DMS153 treated with DMSO at 0.1 percent for 48 hours (cell line): ENCODE measurements at regions not wholly inside any gene's neighbourhood (a gene's known extent, or its start where the extent isn't known, plus 50 kb on each side); places are given as distances from the start of the nearest gene placed in this dataset.

ENCODE experiments used
- DNase-seq: peaks from one replicate; lab custom pipeline; 2025; ENCODE audit not compliant: unreplicated experiment; lab: John Stamatoyannopoulos, UW

DNA sequence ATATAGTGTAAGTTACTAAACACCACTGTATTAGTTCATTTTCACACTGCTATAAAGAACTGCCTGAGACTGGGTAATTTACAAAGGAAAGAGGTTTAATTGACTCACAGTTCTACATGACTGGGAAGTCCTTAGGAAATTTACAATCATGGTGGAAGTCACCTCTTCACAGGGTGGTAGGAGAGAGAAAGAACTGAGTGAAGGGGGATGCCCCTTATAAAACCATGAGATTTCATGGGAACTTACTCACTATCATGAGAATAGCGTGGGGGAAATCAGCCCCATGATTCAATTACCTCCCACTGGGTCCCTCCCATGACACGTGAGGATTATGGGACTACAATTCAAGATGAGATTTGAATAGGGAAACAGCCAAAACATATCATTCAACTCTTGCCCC, 618.0 kb downstream of the NYAP2 start:
- DNase-seq: no peak

DNA sequence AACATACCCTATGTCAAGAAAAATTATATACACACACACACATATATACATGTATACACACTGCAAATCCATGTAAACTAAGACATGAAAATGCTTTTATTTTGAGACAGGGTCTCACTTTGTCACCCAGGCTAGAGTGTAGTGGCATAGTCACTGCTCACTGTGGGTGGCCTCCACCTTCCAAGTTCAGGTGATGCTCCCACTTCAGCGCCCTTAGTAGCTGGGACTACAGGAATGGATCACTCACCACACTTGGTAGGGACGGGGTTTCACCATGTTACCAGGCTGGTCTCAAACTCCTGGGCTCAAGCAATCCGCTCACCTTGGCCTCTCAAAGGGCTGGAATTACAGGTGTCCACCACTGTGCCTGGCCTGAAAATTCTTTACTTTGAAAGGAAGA, 617.6 kb downstream of the NYAP2 start:
- no peak for DNase-seq

DNA sequence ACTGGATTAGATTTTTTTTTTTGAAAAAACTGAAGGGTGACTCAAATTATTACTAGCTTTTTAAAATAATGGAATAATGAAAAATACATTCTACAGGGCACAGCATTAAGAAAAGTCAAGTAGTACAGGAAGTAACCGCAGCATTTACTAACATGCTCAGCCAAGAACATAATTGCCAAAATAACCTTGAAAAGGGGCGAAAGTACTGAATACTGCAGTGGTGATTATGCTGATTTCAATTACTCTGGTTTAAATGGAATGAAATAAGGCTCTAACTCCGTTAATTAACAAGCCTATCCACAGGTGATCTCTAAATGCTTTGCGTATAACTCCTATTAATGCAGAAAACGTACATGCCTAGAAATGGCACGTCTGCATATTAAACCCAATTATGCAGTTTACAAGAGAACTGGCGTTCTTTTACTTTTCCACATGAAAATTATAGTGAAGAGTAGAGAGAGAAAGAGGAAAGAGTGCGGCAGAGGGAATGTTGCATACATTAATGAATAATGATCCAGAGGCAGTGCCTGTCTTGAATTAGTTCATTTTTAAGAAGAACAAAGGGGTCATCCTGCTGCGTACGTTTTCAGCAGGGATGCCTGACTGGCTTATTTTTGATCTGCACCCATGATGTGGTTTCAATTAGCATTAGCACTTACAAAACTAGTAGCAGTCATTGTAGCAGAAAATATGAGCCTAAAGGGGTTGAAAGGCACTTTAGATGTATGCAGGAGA, 612.4 kb downstream of the NYAP2 start:
- no peak for DNase-seq

DNA sequence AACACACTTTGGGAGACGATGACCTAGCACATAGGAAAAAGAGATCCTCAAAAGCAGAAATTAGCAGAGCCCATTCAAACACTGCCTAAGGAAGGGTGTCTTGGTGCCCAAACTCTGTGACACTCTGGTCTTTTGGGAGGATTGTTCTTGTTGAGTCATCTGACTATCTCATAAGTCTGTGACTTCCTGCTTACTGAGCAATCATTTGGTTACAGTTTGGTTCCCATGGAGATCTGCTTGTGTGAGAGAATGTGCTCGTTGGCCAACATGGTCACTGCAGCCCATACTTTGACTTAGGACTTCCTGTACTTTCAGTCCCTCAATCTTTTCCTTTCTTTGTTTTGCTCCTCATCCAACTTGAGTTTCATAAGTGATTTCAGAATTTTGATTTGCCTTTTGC, 602.9 kb downstream of the NYAP2 start:
- no peak for DNase-seq

DNA sequence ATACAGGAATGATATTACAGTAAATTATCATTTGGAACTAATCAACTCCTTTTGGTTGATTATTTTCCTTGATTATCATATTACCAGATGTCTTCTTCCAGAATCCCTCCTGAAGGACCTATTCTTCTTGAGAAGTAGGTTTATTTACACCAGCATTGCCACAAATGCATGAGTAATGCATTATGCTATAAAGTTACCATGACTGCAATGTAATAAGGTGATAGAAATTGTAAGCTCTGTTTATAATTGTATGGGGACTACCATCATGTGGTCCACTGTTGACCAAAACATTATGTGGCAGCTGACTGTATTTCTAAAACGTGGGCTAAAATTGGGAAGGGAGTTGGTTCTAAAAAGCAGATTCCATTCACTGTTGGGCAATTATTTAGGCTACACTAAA, 602.2 kb downstream of the NYAP2 start:
- no peak for DNase-seq

DNA sequence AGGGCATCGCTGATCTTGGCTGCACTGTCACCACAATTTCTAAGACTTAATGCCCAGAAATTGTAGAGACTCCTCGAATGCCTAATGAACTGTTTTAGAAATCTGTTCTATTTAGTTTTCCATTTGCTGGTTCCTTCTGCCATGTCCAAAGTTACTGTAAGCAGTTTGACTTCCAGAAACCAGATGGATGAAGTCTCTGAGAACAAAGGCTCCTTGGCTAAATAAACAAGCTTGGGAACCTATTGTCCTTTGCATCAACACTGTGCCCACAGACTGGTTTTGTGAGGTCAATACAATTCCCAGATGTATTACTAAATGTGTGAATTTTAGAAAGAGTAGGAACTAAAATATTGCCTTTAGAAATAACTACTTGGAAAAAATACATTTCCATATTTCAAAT, 600.2 kb downstream of the NYAP2 start:
- DNase-seq: no peak

DNA sequence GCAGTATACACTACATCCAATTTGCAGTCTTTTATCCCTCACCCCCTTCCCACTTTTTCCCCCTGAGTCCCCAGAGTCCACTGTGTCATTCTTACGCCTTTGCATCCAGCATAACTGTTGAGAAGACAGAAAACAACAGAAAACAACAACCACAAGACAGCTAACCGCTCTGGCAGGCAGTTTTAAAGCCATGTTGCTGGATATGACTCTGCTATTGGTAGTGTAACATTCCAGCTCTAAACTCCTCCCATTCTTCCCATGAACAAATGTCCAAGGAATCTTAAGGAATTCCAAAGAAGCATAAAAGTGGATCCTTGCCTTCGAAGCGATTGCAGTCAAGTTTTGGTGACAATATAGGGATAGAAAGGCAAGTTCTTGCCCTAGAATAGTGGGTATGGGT, 599.1 kb downstream of the NYAP2 start:
- no peak for DNase-seq

DNA sequence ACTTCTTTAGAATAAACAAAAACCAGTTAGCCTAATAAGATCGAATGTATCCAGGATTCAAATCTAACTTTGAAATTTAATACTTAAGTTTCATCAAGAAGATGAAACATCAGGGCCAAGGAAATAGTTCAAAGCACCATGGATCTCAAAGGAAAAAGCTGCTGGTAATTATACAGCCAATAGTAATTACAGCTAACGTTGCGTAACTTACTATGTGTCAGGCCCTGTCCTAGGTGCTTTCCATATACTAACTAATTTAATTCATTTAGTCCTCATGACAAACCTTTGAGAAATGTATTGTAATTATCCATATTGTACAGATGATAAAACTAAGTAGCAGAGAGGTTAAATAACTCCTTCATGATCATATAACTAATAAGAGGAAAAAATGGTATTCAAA, 598.6 kb downstream of the NYAP2 start:
- DNase-seq: no peak

DNA sequence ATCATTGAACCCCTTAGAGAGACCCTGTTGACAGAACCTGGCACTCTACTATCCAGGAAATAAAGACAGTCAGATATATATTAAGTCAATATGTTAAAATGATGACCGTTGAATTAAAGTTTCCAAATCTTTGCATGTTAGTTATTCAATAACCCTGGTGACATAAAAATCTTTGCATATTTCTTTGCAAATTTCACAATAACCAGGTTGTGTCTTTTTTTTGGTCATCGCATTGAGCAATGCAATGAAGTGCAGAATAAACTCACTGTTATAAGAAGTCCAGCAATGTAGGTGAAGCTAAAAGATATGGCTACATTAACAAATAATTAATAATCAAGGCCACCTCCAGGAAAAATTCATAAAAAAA, 596.9 kb downstream of the NYAP2 start:
- no peak for DNase-seq

DNA sequence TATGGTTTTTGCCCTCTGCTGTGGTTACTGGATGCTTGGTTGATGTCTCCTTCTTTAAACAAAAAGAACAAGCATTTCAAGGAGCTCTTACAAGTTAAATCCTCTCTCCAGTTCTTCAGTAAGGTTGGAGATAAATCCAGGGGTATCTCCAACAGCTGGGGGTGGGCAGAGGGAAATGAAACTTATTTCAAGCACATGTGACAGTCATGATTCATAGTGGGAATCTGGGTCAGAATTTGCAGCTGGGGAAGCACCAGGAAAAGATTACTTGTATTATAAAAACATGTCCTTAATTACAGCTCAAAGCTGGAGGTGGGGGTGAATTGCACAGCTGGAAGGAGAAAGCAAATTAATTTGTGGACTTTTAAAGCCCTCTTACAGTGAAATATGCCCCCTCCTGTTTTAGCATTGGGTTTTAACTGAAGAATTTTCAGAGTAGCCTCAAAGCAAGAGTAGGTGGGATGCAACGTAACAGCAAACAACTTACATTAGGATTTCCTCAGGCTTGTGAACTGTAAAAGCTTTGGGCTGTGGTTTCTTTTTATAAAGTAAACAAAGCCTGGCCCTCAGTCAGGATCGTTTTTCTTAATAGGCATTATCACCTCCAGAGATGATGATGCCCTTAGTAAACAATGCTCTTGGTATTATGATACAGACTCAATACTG, 596.4 kb downstream of the NYAP2 start:
- no peak for DNase-seq

DNA sequence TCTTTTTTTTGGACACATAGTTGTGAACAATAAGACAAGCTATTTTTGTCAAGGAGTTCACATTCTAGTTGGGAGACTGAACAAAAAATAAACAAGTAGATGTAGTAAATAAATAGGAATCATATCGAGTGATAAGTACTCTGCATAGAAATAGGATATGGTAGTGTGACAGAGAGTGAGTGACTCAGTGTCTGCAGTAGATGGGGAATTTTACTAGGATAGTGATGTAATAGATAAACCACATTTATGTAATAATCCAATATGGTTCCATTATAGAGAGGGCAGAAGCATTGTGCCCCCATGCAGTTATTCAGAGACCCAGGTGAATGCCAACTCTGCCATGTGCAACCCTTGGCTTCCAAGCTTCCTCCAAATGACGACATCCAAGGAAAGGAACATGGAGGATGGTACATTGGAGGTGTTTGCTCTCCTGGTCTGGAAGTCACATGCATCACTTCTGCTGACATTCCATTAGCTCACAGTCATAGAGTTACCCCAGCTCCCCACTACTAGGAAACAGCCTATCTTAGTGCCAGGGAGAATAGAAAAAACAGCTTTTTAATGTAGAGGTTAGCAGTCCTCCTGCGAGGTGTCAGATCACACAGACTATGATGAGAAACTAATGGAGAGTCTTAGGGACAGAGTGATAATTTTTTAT, 595.4 kb downstream of the NYAP2 start:
- no peak for DNase-seq

DNA sequence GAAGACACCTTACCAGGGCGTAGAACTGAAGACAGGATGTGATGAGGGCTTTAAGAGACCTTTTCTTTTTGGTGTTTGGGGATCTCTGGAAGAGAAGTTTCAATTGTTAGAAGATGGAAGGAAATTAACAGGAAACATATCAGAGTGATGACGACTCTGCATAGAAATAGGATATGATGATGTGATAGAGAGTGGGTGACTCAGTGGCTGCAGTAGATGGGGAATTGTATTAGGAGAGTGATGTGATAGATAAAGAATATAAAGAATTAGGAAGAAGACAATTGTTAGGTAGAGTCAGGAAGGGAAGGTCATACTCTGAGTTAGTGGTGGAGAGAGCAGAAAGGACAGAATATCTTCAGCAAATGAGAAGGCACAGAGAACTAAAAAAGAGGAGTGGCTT, 593.9 kb downstream of the NYAP2 start:
- DNase-seq: no peak

DNA sequence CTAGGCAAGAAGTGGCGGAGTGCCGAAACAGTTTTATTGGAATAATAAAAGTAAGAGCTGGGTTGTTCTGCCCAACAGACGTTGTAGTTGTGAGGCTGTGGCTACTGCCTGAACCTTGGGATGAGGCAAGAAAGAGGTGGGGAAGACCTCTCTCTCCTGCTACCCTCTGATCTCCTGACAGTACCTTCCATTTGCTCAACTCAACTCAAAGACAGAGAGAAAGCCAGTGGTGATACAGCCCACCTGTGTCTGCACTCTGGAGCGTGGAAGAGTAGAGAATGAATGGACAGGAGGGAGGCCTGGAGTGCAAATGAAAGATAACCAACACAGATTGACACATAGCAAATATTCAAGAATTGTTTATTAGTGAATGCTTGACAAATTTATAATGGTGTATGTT, 590.3 kb downstream of the NYAP2 start:
- no peak for DNase-seq

DNA sequence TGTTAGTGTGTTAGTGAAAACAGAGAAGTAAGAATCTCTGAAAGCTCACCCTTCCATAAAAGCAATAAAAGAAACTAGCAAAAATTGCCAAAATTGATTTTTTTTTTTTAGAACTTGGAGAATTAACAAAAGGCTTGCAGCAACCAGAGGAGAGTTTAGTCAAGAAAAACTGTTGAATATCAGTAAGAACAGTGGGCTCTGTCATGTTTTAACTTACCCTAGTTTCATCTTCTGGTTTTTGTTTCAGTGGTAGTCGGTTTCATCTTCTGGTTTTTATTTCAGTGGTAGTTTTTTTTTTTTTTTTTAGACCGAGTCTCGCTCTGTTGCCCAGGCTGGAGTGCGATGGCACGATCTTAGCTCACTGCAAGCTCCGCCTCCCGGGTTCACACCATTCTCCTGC, 580.9 kb downstream of the NYAP2 start:
- no peak for DNase-seq

DNA sequence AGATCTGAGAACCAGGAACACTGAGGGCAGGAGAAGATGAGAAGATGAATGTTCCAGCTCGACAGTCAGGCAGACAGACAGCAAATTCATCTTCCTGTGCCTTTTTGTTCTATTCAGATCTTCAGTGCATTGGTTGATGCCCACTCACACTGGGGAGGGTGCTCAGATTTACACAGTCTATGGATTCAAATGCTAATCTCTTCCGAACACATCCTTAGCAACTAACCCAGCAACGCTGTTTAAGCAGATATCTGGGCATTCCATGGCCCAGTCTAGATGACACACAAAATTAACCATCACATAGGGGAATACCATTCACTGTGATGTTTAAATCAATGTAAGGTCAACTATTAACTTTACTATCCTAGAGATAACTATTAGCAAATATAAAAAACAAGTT, 571.9 kb downstream of the NYAP2 start:
- DNase-seq: no peak

DNA sequence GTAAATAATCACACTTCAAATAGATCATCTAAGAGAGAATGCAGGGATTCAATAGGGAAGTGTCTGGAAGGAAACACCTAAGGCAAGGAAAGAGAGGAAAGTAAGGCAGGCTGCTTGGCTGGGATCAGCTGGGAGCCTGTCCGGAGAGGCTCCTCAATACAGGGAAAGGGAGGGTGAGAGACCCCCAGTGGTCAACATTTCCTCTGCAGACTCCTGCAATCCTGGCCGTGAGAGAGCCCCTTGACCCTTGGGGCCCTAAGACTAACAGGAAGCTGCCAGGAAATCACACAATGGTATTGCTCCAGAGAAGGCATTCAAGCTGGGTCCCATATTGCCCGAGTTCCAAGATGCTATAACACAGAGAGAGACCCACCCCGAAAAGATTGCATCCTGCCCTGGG, 549.4 kb downstream of the NYAP2 start:
- no peak for DNase-seq

DNA sequence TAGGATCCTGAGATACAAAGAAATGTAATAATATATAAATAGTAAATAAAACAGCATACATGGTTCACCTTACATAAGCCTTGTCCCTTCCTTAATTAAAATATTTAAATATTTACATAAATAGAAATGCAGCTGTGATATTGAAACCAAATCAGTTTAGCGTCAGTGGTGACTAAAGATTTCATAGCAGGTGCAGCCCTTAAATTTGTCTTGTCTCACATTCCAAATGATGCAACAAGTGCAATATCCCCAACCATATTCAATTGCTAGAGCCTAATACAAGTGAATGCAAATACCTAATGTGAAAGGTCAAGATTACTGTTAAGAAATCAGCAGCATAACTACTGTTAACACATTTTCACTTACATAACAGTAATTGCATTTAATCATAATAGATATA, 539.5 kb downstream of the NYAP2 start:
- no peak for DNase-seq

DNA sequence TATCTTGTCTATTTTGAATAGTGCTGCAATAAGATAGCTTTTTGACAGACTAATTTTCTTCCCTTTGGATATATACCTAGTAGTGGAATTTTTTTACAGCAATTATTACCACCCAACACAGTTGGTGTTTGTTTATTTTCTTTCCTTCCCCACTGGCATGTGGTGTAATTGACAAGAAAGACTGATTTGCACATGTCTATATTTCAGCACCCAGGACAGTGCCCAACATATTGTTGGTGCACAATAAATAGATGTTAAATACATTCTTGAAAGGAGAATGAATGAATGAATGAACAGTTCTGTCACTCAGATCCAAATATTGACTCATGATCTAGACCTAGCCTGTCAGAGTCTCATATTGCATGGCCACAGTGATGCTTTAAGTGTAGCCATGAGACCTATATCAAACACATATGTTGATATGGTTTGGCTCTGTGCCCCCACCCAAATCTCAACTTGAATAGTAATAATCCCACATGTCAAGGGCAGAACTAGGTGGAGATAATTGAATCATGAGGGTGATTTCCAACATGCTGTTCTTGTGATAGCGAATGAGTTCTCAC, 538.2 kb downstream of the NYAP2 start:
- no peak for DNase-seq

DNA sequence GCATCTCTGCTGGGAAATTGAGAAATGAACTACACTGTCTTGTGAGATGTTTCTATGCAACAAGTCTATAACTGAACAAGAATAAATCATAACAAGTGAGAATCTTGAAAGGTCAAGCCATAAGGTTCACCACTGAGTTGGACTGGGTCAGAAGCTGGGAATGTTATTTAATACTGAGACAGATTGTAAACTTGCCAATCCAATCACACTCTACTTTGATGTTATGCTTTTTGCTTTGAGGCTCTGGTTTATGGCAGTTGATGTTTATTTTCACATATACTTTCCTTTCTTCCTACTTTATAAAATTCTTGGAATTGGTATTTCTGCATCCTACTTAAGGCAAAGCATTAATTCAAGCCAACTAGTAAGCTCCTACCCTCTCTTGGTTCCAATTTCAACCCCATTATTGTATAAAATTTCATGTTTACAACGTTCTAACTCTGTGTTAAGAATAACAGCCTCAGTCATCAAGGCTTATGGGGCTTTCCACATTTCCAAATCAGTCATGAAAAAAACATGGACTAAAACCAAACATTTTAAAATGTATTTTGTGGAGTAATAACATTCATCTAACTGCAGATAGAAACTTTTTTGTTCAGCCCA, 533.4 kb downstream of the NYAP2 start:
- DNase-seq: no peak

DNA sequence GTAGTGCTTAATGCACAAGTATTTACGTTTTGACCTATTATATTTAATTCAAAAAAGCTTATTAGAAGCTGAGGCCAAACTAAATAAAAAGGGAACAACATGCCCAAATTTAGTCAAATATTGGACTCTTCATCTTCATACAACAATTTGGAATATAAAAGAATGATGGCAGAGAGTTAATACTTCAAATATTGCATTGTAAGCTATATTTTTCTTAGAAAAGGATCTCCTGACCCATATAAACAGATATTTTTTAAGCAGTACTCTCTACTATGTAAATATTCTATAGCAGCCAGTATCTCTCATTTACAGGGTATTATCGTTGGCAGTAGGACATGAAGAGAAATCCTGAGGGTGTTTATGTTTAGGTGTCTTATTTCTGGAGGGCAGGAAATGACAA, 531.2 kb downstream of the NYAP2 start:
- DNase-seq: no peak

DNA sequence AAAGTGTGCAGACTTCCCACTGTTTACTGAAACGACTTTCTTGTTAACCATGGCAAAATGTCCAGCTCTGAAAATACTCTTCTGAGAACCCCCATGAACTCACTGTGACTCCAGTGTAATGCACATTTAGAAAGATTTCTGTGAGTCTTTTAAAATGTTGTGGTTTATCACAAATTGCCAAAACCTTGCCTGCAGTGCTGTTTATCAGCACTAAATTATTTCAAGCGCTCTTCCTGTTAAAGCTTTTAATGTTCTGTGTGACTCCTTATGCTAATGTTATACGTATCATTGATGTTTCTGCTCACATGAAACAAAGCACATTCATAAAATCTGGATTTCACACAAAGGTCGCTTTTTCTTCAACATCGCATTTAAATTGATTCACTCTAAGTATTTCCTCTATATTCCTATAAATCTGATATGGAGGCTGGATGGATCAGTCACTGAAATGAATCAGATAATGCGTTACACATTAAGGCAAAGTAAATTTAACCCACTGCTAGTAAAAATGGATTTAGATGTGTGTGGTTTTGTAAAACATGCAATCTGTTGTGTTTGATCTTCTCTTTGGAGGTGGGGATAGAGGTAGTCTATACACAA, 521.2 kb downstream of the NYAP2 start:
- no peak for DNase-seq
